HG03280 (cell line): ENCODE measurements at regions not wholly inside any gene's neighbourhood (a gene's known extent, or its start where the extent isn't known, plus 50 kb on each side); places are given as distances from the start of the nearest gene placed in this dataset.

ENCODE experiments used
- ATAC-seq: cut with Tn5 transposase; IDR thresholded peaks from one replicate; pipeline ENCODE4 v1.9.1; 2021; ENCODE audit warnings: mild to moderate bottlenecking, moderate library complexity; ENCODE audit not compliant: unreplicated experiment

DNA sequence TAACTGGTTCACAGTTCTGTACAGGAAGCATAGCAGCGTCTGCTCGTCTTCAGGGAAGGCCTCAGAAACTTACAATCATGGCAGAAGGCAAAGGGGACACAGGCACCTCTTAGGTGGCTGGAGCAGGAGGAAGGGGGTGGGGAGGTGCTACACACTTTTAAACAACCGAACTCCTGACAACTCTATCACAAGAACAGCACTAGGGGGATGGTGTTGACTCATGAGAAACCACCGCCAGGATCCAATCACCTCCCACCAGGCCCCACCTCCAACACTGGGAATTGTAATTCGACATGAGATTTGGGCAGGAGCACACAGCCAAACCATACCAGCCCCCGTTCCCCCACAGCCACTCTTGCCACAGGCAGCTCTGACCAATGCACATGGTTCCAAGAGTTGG lies 306.3 kb upstream of the POU3F1 start:
- ATAC-seq: no peak

DNA sequence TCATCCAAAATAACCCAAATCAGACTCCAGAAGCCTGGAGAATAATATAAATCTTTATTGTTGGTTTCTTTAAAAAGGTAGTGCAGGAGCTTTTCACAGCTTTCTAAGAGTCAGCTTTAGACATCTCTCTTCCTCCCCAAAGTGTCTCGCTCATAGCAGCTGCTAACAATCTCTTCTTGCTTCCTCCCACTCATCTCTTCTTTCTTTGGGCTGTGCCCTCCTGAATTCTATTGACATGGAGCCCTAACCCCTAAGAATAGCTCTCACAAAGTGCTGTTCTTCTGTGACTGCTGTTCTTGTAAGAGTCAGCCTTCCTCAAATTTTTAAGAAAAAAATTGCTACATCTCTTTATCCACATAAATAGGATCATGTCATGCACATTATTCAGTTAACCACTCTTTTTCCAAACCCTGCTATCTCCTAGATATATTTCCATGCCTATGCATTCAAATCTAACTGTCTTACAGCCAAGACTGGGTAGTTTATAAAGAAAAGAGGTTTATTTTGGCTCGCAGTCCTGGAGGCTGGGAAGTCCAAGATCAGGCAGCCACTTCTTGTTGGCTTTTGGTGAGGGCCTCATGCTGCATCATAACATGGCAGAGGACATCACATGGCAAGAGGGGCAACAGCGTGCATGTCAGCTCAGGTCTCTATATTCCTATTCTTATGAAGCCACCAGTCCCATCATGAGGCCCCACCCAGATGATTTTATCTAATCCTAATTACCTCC lies 301.0 kb upstream of the POU3F1 start:
- no peak for ATAC-seq

DNA sequence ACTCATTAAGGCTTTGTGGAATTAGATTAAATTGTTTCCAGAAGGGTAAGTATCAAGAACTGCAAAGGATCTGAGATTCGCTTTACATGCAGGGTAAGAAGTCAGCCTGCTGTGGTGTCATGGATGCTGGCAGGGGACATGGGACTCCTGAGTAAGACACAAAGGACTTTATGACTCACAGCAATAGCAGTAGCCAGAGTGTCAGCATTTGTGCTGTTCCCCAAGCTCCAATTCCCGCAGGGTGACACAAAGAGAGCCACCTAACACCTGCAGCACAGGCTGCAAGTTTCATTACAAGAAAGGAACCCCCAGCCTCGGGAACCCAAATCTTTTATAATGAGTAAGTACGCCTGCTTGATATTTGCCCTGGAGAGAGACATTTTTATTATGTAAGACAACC lies 298.1 kb upstream of the POU3F1 start:
- no peak for ATAC-seq

DNA sequence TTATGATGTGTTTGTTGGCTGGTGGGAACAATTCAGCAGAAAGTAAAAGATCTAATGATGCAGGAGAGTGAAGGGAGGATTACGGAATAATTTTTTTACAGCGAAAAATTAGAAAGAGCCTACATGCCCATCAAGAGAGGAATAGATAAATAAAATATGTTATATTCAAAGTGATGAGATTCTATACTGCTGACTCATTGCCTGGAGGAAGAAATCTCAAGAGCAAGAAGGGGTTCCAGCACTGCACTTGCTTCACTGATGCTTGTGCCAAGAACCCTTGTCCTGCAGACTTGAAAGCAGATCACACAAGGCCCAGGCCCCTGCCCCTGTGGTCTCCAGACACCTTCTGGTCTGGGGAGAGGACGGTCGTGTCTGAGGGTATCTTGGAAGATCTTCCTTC lies 295.1 kb upstream of the POU3F1 start:
- no peak for ATAC-seq

DNA sequence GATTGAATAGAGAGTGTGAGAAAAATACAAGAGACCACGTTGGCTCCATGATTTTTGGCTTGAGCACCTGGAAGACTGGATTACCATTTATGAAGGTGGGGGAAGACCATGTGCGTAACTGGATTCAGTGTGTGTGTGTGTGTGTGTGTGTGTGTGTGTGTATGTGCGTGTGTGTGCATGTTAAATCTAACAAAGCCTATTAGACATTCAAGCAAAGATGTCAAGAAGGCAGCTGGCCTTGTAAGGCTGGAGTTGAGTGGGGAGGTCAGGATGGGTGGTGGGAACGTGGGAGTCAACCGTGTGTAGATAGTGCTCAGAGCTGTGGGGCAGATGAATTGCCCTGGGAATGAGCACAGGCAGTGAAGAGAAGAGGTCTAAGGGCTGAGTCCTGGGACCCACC lies 293.8 kb upstream of the POU3F1 start:
- ATAC-seq: no peak

DNA sequence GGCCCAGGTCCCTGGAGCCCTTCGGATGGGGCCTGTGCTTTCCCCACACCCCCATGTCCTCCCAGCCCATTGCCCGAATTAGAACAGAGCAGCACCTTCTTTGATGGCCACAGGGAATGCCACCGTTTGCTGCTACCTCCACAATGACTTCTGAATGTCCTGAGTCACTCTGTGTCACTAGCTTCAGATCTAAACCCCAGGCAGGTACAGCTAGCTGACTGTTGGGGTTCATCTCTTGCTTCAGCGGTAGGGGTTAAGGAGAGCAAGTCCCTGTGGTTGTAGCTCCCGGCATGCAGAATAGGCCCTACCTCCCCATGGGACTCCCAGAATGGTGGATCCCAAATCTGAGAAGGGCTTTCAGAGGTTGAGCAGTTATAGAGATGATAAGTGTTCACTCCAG lies 291.1 kb upstream of the POU3F1 start:
- ATAC-seq: no peak

DNA sequence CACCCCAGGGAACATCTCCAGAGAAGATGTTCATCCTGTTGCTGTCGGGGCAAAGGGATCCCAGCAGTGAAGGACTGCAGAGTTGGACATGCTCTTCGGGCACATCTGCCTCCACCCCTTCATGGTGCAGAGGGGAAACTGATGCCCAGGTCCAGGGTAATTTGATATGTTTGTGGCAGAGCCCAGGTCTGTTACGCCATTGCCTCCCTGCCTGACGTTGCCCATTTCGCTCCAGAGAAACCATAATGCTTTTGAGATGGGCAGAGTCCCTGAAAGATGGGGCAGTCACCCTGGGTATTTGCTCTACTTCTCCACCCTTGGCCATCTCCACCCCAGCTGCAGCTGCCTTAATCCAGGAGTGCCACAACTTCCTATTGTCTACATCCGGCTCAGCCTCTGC lies 290.4 kb upstream of the POU3F1 start:
- ATAC-seq: no peak

DNA sequence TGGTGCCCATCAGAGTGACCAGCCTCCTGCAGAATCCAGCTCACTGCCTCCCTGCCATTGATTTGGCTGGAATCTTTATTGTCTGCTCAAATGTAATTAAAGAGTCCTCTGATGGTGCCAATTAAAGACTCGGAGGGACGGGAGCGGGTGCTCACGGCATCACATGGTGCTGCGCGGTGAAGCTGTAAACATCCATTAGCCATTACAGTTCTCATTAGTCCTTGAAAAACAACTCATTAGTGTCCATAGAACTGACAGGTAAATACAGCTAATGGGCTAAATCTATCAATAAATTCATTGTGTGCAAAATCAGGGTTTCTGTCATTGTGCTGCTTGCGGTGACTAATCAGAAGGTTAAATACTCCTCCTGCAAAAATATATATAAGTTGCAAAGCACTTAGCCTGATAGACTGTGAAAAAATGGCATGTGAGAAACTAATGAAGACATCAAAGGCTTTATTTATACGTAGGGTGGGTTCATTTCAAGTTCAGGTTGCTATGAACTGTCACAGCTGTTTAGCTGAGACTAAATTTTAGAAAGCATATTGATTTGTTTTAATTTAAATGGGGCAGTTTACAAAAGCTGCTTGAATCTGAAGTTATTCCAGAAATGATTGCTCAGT lies 289.8 kb upstream of the POU3F1 start:
- ATAC-seq: no peak

DNA sequence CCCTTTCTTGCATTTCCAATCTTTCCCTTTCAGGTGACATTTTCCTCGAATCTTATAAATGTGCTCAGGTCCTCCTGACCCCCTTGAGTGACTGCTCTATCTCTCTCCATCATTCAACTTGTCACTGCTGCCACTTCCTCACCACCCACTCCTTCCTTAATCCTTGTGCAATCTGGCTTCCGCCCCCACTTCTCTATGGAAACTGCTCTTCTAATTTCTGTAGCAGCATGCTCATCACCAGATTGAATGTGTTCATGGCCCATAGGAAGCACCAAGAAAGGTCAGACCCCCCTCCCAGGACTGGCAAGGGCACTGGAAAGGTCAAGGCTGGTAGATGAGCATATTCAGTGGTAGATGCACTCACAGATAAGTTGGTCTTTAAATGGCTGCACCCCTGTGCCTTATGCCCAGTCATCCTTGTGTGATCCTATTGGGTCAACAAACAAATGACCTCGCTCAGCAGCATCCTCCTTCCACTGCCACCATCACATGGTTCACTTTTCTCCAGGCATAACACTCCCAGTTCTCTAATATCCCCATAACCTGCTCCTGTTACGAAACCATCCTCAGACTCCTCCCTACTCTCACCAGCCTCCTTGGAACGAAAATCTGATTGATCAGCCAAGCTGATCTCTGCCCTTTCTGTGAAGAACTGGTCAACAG lies 288.5 kb upstream of the POU3F1 start:
- ATAC-seq: no peak

DNA sequence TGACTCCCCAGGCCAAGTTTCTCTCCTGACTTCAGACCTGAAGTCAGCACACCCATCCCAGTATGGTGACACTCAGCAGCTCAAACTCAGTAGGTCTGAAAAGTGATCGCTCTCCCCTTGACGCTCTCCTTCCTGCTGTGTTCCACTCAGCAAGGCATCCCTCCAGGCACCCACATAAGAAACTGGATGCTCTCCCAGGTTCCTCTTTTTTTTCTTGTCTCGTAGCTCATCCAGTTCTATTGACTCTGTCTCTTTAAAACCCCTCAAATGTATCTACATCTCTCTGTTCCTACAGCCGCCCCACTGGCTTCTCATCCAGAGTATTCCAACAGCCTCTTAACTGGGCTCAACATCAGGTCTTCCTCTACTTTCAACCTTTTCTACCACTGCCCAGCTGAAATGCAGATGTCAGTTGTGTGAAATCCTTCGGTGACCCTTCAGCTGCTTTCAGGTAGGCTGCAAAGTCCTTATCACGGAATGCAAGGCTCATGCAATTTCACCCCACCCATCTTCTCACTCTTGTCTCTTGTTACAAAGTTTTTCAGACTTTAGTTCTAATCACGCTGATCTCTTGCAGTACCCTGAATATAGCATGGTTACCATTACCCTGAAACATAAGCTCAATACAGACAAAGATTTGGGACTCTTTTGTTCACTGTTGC lies 286.2 kb upstream of the POU3F1 start:
- ATAC-seq: no peak

DNA sequence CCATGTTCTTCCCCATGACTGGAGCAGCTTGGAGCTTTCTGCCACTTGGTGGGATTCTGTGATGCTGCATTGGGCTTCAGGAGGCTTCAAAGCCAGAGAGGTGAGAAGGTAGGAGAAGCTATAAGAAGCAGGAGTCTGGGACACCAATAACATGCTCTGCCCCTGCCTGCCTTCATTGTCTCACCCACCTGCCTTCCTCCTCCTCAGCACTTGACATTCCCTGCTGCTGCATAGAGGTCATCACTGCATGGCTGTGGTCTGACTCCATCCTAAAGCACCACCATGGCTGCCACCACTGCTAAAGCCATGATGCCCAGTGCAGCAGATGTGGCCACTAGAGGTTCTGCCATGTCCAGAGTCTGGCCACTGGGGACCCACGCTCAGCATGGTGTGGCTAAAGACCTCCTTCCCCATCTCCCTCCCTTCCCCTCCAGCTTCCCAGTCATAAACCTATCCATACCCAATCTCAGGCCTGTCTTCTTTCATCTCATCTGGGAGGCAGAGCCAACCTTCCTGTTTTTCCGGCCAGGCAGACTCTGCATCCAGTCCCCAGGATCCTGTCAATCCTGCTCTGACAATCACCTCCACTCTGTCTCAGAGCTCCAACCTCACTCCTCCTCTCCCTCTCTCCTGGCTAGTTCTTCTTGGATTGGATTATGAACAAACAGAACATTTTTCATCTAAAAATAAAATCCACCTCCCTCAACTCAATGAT lies 285.1 kb upstream of the POU3F1 start:
- ATAC-seq: no peak

DNA sequence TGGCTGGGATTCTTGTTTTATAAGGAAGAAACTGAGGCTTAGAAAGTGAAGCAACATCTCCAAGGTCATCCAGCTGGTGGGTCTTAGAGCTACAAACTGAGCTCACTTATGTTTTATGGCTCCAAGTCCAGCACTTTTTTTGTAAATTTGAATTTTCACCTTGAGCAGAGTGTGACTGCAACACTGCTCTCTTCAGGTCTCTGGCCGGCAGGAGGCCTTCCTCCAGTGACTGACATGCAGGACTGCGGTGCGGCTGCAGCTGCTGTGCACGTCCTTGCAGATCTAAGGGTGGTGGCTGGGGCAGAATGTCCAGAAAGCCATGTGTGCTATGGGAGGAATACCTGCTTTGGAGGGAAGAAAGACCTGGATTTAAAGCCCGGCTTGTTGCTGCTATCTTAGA lies 284.2 kb upstream of the POU3F1 start:
- no peak for ATAC-seq

DNA sequence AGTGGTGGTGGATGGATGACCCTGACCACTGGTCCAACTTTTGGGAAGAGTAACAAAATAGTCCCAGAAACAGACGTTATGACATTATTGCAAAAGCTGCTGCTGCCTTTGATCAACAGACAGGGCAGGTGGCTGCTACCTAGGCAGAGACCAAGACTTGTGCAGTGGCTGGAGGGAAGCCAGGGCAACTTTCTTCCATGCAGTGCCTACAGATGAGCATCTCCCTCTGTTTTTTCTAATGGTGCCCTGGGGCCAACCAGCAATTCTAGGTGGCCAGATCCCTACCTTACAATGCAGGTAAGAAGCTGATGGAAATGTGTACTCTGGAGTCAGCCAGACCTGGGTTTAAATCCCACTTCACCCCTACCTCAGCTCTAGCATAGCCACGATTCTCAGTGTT lies 283.1 kb upstream of the POU3F1 start:
- no peak for ATAC-seq

DNA sequence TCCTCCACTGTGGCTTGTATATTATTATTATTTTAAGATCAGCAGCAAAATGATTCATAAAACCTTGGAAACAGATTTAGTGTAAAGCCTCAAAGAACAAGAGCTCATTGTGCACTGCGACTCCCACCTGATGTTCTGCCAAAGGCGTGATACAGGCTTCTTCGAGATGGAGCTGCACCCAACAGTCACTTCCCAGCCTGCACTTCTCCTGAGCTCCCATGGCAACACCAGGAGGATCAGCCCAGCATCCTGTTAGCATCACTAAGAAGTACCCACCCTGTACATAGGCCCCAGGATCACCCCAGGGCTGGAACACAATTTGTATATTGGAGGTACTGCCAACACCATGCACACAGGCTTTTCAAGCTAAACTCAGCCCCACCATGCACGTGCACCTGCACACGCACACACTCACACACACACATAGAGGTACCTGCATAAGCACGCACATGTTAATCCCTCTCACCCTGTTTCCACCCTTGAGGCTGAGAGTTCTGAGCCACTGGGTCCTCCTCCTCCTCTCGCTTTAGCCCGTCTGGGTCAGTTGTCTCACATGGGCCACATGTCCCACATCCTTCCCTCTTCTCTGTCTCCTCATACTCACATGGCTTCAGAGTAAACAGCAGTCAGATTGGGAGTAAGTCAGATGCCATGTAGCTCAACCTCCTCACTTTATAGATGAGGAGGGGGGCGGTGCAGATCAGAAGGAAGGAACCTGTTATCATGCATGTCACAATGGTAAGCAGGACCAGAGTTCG lies 281.9 kb upstream of the POU3F1 start:
- ATAC-seq: no peak

DNA sequence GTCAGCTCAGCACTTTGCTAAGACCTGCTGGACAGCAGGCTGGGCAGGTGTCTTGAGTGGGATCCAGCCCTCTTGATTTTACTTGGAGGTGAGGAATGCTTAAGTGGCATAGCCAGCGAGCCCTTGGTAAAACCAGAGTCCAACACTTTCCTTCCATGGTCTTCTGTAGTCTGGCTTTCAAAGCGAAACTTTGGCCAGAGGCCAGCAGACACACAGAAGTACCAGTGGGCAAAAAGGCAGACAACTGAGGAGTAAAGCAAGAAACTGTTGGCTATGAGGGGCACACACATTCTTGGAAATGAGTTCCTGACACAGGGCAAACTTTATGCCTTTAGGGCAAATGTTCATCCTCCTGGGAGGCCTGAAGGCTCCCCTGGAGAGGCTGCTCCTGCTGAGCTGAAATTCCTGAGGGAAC lies 281.0 kb upstream of the POU3F1 start:
- ATAC-seq: no peak

DNA sequence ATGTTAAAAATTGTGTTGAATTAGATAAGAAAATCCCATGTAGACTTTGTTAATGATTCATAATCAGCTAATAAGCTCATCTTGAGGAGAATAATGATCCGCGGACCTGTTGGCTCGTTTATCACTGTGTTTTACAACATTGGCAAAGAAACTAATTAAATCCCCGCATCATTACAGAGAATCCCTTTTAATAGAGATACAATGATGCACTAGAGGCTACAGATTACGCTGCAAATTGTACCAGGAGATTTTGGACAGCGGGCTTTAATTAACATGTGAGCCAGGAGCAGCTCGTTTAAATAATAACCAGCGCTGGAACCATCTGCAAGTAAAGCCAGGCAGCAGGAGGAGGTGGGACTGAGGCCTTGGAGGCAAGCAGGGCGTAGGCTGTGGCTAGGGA lies 280.3 kb upstream of the POU3F1 start:
- no peak for ATAC-seq

DNA sequence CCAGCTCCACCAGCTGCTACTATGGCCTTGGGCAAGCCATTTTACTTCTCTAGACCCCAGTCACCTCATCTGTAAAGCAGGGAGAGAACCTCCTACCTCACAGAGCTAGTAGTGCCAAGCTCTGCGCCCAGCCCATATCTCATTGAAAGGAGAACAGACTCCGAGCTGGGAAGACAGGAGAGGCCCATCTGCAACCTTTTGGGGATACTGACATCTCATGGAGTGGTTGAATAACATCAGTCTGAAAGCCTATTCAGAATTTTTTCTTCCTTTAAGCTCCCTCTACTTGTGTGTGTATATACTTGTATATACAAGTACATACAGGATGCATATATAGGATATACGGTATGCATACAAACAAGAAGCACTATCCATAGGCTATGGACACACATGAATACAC lies 279.5 kb upstream of the POU3F1 start:
- no peak for ATAC-seq

DNA sequence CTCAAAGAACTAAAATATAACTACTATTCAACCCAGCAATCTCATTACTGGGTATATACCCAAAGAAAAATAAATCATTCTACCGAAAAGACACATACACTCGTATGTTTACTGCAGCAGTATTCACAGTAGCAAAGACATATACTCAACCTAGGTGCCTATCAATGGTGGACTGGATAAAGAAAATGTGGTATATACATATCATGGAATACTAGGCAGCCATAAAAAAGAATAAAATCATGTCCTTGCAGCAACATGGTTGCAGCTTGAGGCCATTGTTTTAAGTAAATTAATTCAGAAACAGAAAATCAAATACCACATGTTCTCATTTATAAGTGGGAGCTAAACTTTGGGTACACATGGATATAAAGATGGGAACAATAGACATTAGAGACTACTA lies 266.2 kb upstream of the POU3F1 start:
- ATAC-seq: no peak

DNA sequence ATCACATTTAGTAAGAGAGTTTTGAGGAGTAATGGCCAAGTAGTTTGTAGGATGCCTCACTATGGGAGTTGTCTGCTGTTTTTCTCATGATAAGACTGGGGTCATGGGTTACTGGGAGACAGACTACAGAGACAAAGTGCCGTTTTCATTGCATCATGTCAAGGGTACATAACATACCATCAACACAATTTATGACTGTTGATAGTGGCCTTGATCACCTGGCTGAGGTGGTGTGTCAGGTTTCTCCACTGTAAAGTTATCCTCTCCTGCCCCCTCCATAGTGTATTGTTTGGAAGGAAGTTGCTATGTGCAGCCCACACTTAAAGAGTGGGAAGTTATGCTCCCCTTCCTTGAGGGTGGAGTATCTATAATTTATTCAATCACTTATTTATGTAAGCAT lies 263.5 kb upstream of the POU3F1 start:
- ATAC-seq: no peak

DNA sequence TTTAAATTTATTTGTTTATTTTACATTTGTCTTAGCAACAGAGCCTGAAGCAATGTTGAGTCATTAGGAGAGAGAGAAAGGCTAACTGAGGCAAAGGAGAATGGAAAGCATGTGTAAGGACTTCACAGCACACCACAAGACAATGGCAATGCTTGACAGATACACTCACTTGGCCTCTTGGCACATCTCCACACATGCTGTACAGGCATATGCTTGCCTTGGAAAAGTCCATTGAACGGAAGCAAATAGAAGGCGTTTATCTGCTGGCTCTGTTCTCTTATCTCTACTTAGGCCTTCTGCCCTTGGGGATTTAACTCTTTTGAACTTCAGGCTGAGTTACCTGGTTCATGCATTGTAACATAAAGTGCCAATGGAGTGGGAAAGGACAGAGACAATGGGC lies 262.2 kb upstream of the POU3F1 start:
- no peak for ATAC-seq

DNA sequence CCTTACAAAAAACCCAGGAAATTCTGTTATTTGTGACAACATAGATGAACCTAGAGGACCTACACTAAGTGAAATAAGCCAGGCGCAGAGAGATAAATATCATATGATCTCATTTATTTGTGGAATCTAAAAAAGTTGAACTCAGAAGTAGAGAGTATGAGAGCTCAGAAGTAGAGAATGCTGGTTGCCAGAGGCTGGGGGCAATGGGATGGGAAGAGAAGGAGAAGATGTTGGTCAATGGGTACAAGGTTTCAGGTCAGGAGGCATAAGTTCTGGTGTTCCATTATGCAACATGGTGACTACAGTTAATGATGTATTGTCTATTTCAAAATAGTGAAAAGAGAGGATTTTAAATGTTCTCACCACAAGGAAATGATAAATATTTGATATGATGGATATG lies 259.1 kb upstream of the POU3F1 start:
- no peak for ATAC-seq
